Left lung (tissue), 4 donors: ENCODE measurements at regions not wholly inside any gene's neighbourhood (a gene's known extent, or its start where the extent isn't known, plus 50 kb on each side); places are given as distances from the start of the nearest gene placed in this dataset.

Experiments
- ATAC-seq: fragments of 200-7000 bp; cut with Tn5 transposase; one replicate; pipeline ENCODE4 v1.9.1; 2020; ENCODE audit warnings: moderate library complexity
- DNase-seq, 4 donors: peaks; one replicate each; pipeline ENCODE4 v3.0.0-alpha.2; 2013 to 2020
- H3K27ac ChIP-seq, 2 donors: fragments of 200-600 bp; sonication (generic) in 1 of 2; one replicate each; pipeline versions ENCODE4 v1.5.0 to v1.8.0; 2020 to 2021
- H3K27me3 ChIP-seq, 2 donors: fragments of 200-600 bp; sonication (generic) in 1 of 2; one replicate each; pipeline versions ENCODE4 v1.5.0 to v1.8.0; 2020 to 2021
- H3K36me3 ChIP-seq, 2 donors: fragments of 200-600 bp; sonication (generic) in 1 of 2; one replicate each; pipeline versions ENCODE4 v1.5.0 to v1.8.0; 2020 to 2021
- H3K4me1 ChIP-seq, 2 donors: fragments of 200-600 bp; one replicate each; pipeline ENCODE4 v1.8.0; 2021
- H3K4me3 ChIP-seq, 2 donors: fragments of 200-600 bp; sonication (generic) in 1 of 2; one replicate each; pipeline versions ENCODE4 v1.5.0 to v1.8.0; 2020 to 2021; ENCODE audit warnings: mild to moderate bottlenecking in 1 of 2
- H3K9me3 ChIP-seq, 2 donors: fragments of 200-600 bp; sonication (generic) in 1 of 2; one replicate each; pipeline versions ENCODE4 v1.5.0 to v1.8.0; 2020 to 2021
- intact Hi-C, 2 donors: fragments of 100-400 bp; cut with DNase I; formaldehyde crosslinking; loops; one replicate each; pipeline versions ENCODE4 v1.11.2 to v1.14.2; 2022
- TF ChIP-seq, protein P1 (sequence below), 2 donors: fragments of 200-600 bp; sonication (generic) in 1 of 2; IDR thresholded peaks; one replicate each; pipeline versions ENCODE4 v1.5.0 to v1.8.0; 2021; ENCODE audit warnings: antibody characterized with exemption in 2 of 2
- donor health status: DM: no; HTN: yes; CAD: no.
- donor health status: DM: no; HTN: no; CAD: no.

DNA sequence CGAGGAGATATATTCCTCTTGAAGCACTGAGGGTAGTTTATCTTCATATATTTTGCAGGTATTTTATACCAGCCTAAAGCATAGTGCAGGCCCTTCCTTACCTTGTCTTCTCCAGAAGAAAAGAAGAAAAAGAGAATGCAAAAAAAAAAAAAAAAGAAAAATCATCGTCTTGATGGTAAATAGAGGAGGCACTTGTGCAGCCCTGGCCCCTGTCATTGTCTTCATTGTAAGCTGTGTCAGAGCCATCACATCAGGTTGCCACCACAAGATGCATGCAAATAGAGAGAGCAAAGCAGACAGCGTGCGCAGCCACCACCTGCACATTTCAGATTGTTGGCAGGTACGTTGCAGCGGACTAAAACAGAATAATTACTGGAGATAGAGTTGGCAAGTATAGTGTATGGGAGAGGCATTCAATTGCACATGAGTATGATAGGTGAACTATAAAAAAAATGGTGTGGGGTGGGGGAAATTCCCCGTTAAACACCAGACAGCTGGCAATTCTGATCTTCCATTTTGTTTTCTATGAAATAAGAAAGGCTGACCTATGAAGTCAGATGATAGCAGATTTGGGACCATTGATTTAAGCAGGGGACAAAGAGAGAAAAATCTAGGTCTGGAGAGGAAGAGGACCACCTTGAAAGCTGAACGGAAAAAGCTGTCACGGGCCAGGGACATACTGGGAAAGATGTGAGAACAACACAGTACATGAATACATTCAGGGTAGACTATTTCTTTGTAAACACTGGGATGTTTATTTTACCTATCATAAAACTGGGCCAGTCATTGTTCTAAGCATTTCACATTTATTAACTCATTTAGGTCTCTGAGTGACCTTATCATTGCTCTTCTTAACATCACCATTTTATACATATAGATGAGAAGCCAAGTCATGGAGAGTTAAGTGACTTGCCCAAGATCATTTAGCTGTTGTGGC lies 306.3 kb upstream of the SP8 start:
- DNase-seq: no peak

DNA sequence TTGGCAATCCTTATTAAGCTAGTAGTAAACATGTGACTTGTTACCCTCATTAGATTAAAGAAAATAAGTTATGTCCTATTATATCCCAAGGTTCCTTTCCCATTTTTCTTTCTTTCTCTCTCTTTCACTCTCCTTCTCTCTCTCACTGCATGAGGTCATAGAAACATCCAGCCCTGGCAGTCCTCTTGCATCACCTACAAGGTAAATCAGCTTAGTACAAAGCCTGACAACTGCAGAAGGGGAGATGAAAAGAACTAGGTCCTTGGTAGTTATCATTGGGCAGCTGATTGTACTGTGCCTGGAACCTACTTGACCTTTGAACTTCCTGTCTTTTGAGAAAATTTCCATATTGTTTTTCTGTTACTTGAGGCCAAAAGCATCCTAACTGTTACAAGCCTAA lies 307.9 kb upstream of the SP8 start:
- DNase-seq (no peak), ATAC-seq (no peak)
- Histone ChIP-seq H3K9me3 (no peaks in the 10 kb centered on the region), H3K27ac (no peak overlapping the region), H3K36me3 (no peaks in the 10 kb centered on the region), H3K4me1 (no peaks in the 10 kb centered on the region), H3K27me3 (no peaks in the 10 kb centered on the region), H3K4me3 (no peak overlapping the region)
- TF ChIP-seq, protein P1, sequence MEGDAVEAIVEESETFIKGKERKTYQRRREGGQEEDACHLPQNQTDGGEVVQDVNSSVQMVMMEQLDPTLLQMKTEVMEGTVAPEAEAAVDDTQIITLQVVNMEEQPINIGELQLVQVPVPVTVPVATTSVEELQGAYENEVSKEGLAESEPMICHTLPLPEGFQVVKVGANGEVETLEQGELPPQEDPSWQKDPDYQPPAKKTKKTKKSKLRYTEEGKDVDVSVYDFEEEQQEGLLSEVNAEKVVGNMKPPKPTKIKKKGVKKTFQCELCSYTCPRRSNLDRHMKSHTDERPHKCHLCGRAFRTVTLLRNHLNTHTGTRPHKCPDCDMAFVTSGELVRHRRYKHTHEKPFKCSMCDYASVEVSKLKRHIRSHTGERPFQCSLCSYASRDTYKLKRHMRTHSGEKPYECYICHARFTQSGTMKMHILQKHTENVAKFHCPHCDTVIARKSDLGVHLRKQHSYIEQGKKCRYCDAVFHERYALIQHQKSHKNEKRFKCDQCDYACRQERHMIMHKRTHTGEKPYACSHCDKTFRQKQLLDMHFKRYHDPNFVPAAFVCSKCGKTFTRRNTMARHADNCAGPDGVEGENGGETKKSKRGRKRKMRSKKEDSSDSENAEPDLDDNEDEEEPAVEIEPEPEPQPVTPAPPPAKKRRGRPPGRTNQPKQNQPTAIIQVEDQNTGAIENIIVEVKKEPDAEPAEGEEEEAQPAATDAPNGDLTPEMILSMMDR (IDR thresholded peaks at IDR 0.05): no peak
- intact Hi-C loops: no loop called here

More for the DNA sequence above, 306.3 kb upstream of the SP8 start:
- Histone ChIP-seq H3K27me3 (no peaks in the 10 kb centered on the region), H3K4me1 (no peaks in the 10 kb centered on the region), H3K9me3 (no peaks in the 10 kb centered on the region), H3K4me3 (no peak overlapping the region), H3K36me3 (no peaks in the 10 kb centered on the region), H3K27ac (no peak overlapping the region)
- TF ChIP-seq, protein P1 (IDR thresholded peaks at IDR 0.05): no peak
- intact Hi-C loops: no loop called here
- ATAC-seq: no peak

DNA sequence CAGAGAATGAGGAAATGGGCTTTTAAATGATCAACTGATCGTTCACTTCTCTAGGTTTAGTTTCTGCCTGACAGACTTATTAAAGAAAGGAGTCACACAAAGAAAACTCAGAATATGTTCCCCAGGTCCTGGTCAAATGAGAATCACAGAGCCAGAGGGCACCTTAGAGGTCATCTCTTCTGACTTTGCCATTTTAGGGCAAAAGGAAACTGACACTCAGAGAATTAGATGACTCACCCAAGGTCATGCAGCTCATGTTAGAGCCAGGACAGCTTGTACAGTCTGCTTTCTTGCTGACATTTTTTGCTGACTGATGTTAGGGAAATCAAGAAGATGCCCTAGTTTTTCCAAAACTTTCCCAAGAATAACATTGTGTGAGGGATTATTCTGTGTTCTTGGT lies 312.7 kb upstream of the SP8 start:
- no peak for ATAC-seq
- no peak for DNase-seq
- Histone ChIP-seq H3K36me3 (no peaks in the 10 kb centered on the region), H3K9me3 (no peaks in the 10 kb centered on the region), H3K4me1 (no peaks in the 10 kb centered on the region), H3K27me3 (no peaks in the 10 kb centered on the region), H3K4me3 (no peak overlapping the region), H3K27ac (no peak overlapping the region)
- TF ChIP-seq, protein P1 (IDR thresholded peaks at IDR 0.05): no peak
- intact Hi-C loops: no loop called here

DNA sequence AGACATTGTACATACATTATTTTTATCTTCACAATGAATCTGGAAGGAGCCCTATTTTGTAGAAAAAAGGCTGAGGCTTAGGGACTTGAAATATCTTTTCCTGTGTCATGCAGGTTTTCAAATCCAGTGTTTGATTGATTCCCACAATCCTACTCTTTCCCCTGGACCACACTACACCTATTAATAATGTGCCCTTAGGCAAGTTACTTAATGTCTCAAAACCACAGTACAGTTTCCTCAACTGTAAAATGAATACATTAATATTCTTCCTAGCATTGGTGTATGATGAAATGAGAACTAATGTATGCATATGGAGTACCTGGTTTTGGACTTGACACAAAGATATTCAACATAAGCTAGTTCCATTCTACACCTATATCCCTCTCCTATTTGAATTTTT lies 313.3 kb upstream of the SP8 start:
- Histone ChIP-seq H3K36me3 (no peaks in the 10 kb centered on the region), H3K27ac (no peak overlapping the region), H3K4me3 (no peak overlapping the region), H3K27me3 (no peaks in the 10 kb centered on the region), H3K9me3 (no peaks in the 10 kb centered on the region), H3K4me1 (no peaks in the 10 kb centered on the region)
- intact Hi-C loops: no loop called here
- TF ChIP-seq, protein P1 (IDR thresholded peaks at IDR 0.05): no peak
- DNase-seq: no peak
- ATAC-seq: no peak

DNA sequence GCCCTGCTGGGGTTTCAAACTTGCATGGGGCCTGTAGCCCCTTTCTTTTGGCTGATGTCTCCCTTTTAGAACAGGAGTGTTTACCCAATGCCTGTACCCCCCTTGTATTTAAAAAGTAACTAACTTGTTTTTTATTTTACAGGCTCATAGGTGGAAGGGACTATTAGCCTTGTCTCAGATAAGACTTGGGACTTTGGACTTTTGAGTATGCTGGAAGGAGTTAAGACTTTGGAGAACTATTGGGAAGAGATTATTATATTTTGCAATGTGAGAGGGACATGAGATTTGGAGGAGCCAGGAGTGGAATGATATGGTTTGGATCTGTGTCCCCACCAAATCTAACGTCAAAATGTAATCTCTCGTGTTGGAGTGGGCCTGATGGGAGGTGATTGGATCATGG lies 314.9 kb upstream of the SP8 start:
- intact Hi-C loops: no loop called here
- H3K9me3 ChIP-seq: no peaks in the 10 kb centered on the region
- ATAC-seq: no peak

More for the DNA sequence above, 314.9 kb upstream of the SP8 start:
- Histone ChIP-seq H3K4me1 (no peaks in the 10 kb centered on the region), H3K36me3 (no peaks in the 10 kb centered on the region), H3K27ac (no peak overlapping the region), H3K27me3 (no peaks in the 10 kb centered on the region), H3K4me3 (no peak overlapping the region)
- TF ChIP-seq, protein P1 (IDR thresholded peaks at IDR 0.05): no peak
- no peak for DNase-seq
